CD4-positive, alpha-beta T cell treated with Interleukin-15 for 4 hours (primary cell): ENCODE measurements at regions not wholly inside any gene's neighbourhood (a gene's known extent, or its start where the extent isn't known, plus 50 kb on each side); places are given as distances from the start of the nearest gene placed in this dataset.

ENCODE experiments used
- DNase-seq: peaks from one replicate; pipeline ENCODE4 v3.0.0-alpha.2; 2020; ENCODE audit warnings: low spot score

DNA sequence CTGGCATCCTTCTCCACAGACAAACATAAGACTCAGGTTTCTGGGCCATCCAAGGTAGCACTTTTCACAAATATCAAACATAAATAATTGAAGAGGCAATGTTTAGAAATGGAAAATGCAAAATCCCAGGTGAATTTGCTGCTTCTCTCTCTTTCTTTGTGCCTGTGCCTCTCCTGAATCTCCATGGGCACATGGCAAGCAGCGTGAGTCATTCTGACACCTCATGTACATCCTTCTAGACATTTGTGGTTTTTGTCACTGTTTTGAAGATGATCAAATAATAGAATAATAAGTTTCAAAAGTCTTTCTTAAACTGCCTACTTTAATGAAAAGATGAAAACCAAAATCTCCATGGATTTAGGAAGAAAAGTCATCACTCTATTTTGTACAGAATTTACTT lies 60.3 kb upstream of the RAB11FIP2 start:
- no peak for DNase-seq

GRCh38 chr10:118106426-118106825 lies 59.7 kb upstream of the RAB11FIP2 start:
- no peak for DNase-seq

DNA sequence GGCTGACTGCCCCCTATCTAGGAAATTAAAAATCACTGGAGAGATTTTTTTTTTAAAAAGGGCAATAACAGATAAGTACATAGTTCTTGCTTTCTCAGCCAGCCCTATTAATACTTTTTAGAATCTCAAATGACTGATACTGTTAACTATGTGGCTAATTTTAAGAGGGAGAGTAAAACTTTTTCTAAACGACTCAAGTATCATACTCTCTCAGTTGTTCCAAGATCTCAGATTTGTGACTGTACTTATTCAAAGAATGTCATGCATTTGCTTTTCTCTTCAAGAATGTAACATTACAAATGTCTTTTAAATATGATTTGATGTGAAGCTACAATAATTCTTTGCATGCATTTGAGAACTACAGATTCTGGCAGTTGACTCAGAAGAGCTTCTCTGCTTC lies 55.4 kb upstream of the RAB11FIP2 start:
- no peak for DNase-seq

DNA sequence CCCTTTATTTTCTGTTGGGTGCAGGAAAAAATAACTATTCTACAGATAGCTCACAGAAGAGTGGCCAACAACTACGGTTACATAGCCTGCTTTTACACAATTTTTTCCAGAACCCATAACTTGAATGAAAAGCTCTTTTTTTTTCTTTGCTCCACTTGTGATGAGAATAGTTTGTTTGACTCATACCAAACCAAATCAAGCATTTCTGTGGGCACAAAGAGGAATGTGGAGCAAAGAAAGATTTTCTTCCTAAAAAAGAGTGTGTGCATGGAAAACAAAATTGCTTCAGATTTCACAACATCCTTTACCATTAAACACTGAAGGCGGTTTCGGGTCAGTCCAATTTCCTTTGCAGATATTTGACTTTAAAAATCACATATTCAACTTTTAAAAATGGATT lies 54.8 kb upstream of the RAB11FIP2 start:
- no peak for DNase-seq
